T-helper 2 cell (primary cell): ENCODE measurements at regions not wholly inside any gene's neighbourhood (a gene's known extent, or its start where the extent isn't known, plus 50 kb on each side); places are given as distances from the start of the nearest gene placed in this dataset.
A peak's percentile ranks its signal among the peaks of the same experiment; 100 is the strongest.

Source experiments
- DNase-seq, 5 experiments: peaks; one replicate each; pipeline versions ENCODE4 v3.0.0 to v3.0.0-alpha.2; 2012 to 2022

- no peak for DNase-seq
Observed at GRCh38 chr1:81431624-81432000, 369.1 kb upstream of the ADGRL2 start.

DNA sequence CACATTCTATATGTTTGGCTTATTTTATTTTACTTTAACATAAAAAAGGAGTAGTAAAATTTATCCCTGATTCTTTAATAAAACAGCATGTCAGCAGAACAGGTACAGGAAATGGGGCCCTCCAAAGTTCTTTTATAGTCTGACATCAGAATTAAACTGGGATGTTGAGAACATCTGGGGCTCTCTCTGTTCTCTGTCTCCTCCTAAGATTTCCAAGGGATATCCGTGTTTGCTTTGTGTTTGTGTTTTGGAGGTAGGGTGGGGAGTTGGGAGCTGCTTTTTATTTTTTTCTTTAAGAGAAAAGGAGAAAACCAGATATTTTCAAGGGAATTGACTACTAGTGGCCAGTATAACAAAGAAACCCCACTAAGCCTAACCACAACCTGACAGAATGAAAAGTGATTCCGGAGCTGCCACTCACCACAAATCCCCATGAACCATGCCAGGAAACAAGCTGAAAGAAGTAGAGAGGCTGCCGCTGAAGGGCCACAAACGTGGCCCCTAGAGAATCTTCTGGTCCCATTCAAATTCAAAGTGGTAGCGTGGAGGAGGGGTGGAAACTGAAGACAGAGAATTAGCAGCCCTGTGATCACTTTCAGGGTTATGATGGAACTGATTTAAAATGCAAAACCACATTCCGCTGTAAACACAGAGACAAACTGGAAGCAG is 369.6 kb upstream of the ADGRL2 start:
- DNase-seq: no peak

GRCh38 chr1:81430236-81430938 is 370.3 kb upstream of the ADGRL2 start:
- DNase-seq: no peak

- DNase-seq: no peak
Observed at GRCh38 chr1:81428998-81429397, 371.7 kb upstream of the ADGRL2 start.

DNA sequence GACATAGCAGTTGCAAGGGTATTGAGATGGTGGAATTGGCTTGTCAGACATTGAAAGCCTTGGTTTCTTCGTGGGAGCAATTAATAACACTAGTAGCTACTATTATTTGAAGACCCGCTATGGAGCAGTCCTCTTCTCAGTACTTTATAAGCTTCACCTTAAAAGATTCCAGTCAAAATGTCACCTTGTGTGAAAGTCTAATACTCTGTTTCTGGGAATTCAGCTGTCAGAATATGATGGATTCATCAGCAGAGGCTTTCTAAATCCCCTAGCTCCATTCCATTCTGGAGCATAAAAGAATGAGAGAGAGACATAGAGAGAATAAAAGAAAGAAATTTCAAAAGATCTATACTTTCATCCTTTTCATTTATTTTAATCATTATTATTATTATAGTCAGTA is 375.9 kb upstream of the ADGRL2 start:
- no peak for DNase-seq

GRCh38 chr1:81424061-81424460 is 376.7 kb upstream of the ADGRL2 start:
- no peak for DNase-seq

DNA sequence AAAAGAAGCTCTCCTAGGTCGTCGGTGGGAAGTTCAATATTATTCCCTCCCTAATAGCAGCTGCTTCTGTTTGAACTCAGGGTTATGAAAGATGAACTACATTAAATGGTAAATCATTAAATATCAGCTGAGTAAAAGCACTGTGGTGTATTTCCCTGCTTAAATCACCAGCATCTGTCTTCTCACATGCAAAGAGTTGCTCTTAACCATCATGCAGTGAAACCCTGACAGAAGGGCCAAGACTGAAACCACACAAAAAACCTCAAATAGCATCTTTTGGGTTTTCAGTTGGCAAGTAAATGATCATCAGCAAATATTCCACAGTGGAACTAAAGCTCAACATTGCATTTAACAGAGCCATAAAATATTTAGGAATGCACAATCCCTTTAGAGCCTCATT is 380.0 kb upstream of the ADGRL2 start:
- DNase-seq: no peak

- peak in 1 of 5 experiments; percentile 38 for DNase-seq
Observed at GRCh38 chr1:81414488-81415015, 386.2 kb upstream of the ADGRL2 start.

GRCh38 chr1:81412954-81413353 is 387.8 kb upstream of the ADGRL2 start:
- DNase-seq: no peak

DNA sequence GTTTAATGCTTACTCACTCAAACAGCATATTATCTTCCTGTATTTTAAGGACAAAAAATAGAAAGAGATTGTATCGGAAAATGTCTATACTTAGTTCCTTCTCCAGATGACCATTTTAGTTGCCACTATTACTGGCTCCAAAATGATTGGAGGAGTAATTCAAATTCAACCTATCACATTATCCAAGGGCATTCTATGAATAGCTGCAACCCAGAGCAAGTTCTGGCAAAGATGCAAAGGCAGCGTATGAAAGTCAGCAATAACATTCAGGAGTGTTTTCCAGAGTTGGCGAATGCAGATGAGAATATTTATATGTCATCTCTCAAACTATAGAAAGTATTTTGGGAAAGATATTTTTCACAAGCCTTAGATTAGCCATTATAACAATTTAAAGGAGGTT is 389.8 kb upstream of the ADGRL2 start:
- no peak for DNase-seq

DNA sequence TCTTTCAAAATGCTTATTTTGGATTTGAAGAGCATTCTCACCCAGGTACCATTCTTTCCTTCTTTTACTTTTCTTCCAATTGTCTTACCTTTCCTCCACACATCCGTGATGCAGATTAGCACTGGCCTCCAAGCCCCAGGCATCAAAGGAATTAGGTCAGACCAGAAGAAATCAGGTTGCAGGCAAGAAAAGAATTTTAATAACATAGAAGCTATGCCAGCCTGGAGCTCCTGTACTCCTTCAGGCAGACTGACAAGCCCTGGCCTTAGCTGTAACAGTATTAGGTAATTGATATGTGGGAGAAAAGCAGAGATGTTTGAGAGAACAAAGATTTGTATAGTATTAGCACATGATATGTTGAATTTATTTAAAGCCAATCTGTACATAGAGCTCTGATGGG is 390.4 kb upstream of the ADGRL2 start:
- DNase-seq: no peak

- DNase-seq: no peak
Observed at GRCh38 chr1:81409780-81410274, 390.9 kb upstream of the ADGRL2 start.

DNA sequence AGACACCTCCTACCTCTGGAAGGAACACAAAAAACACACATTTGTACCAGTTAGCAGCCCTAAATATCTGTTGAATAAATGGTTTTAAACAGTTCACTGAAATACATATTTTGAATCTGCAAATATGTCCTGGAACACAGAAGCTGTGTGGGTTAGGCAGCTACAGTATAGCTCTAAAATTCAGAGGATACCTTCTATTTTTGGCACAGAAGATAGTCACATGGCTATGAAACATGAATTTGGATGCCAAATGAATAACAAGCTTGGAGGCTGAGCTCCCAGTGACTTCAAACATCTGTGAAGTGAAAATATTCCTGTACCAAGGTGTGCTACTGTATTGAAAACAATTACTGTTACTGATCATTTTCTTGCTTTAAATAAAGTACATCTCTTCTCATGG is 391.5 kb upstream of the ADGRL2 start:
- DNase-seq: no peak

GRCh38 chr1:81408419-81408818 is 392.3 kb upstream of the ADGRL2 start:
- DNase-seq: no peak

- no peak for DNase-seq
Observed at GRCh38 chr1:81407000-81407821, 393.5 kb upstream of the ADGRL2 start.

GRCh38 chr1:81406292-81406999 is 394.3 kb upstream of the ADGRL2 start:
- DNase-seq: no peak

- DNase-seq: no peak
Observed at GRCh38 chr1:81398041-81398440, 402.7 kb upstream of the ADGRL2 start.

GRCh38 chr1:81392526-81393226 is 408.1 kb upstream of the ADGRL2 start:
- DNase-seq: no peak

DNA sequence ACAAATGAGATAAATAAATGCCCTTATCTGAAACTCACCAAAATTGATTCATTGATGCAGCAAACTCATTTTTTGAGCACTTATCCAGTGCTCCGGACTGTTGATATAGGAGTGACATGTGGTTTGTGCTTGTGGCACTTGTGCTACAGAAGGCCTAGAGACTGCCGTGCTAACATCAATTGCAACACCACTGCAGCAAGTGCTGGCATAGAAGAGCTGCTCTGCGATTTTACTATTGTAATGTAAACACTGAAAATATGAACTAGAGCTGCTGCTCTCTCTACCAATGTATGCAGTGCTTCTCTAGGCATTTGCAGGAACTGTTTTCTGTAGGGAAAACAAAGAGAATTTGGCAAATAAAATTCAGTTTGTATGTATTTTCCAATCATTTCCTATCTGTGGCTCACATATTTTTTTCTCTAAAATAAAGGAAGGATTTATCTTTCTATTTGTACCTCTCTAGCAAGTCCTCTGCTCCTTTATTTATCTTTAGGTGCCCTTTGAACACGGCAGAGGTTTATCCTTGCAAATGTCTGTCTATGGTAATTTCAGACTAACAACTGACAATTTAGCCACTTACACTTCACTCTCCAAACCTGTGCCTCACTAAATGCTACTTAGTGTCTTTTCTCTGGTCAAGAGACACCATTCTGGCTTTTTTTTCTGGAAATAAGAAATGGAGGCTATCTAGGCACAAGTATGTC is 409.5 kb upstream of the ADGRL2 start:
- no peak for DNase-seq

- no peak for DNase-seq
Observed at GRCh38 chr1:81388435-81388834, 412.3 kb upstream of the ADGRL2 start.

- no peak for DNase-seq
Observed at GRCh38 chr1:81387446-81387845, 413.3 kb upstream of the ADGRL2 start.
